AG04449 (cell line): ENCODE measurements at regions not wholly inside any gene's neighbourhood (a gene's known extent, or its start where the extent isn't known, plus 50 kb on each side); places are given as distances from the start of the nearest gene placed in this dataset.

ENCODE experiments used
- CTCF ChIA-PET: fragments of 350-600 bp; formaldehyde crosslinking; extraction: SDS; loops from one replicate; lab custom pipeline; 2021; ENCODE audit warnings: antibody characterized with exemption; lab: Yijun Ruan, JAX
- POLR2A ChIA-PET: fragments of 400-600, 350-600 bp; formaldehyde crosslinking; extraction: SDS; loops from one replicate; lab custom pipeline; 2020; ENCODE audit warnings: antibody characterized with exemption, inconsistent platforms; lab: Yijun Ruan, JAX
- DNase-seq: peaks from one replicate; pipeline ENCODE4 v3.0.0-alpha.2; 2010; ENCODE audit warnings: low read depth, low spot score
- H3K4me3 ChIP-seq: 2 replicates; pipeline ENCODE4 v1.5.1; 2011; ENCODE audit warnings: low read depth, mild to moderate bottlenecking, control low read depth, low read length
- CTCF ChIP-seq: IDR thresholded peaks from one replicate; pipeline ENCODE4 v1.5.1; 2011; ENCODE audit warnings: mild to moderate bottlenecking, moderate library complexity, low read length, control low read depth, inconsistent platforms; ENCODE audit not compliant: insufficient read depth; ENCODE audit errors: missing control alignments

GRCh38 chr10:78434886-78435285 lies 401.2 kb downstream of the RPS24 start:
- ChIA-PET POLR2A (no interaction called here), CTCF (no interaction called here)
- DNase-seq: no peak
- TF ChIP-seq CTCF: no peak
- H3K4me3 ChIP-seq: no peak overlapping the region

GRCh38 chr10:78435484-78436221 lies 402.0 kb downstream of the RPS24 start:
- CTCF ChIA-PET: interaction anchor here (1.0 kb wide), 1 partner anchor 8 kb away, joined by 4 read pairs; no protein-coding TSS in a partner anchor

DNA sequence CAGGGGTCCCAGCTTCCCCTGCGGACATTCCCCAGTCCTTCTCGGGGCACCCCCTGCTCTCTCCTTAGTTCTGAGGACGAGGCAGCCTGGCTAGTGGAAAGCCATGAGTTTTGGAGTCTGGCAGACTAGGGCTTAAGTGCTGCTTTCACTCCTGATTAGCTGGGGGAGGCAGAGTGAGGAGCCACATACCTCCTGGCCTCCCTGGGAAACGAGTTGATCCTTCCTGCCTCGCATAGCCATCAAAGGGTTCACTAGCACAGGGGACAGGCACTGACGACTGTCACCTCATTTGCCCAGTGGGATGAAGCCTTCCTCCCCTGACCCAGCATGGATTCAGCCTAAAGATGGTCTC lies 402.5 kb downstream of the RPS24 start:
- ChIA-PET POLR2A (no interaction called here), CTCF (interaction anchor here (1.0 kb wide), 2 partner anchors 9 to 39 kb away, joined by 3 to 4 read pairs; no protein-coding TSS in a partner anchor)
- TF ChIP-seq CTCF: no peak
- H3K4me3 ChIP-seq: no peak overlapping the region
- DNase-seq: no peak

More at GRCh38 chr10:78435484-78436221, 402.0 kb downstream of the RPS24 start:
- no peak for TF ChIP-seq CTCF
- POLR2A ChIA-PET: no interaction called here
- no peak overlapping the region for H3K4me3 ChIP-seq
- no peak for DNase-seq

GRCh38 chr10:78436706-78437406 lies 403.2 kb downstream of the RPS24 start:
- TF ChIP-seq CTCF: no peak
- ChIA-PET CTCF (interaction anchor here (1.0 to 1.4 kb wide), 2 partner anchors 13 to 40 kb away, joined by 3 to 4 read pairs; no protein-coding TSS in a partner anchor), POLR2A (interaction anchor here (0.7 kb wide), 1 partner anchor 75 kb away, joined by 3 read pairs; no protein-coding TSS in a partner anchor)
- DNase-seq: no peak
- no peak overlapping the region for H3K4me3 ChIP-seq

GRCh38 chr10:78437407-78437768 lies 403.7 kb downstream of the RPS24 start:
- H3K4me3 ChIP-seq: no peak overlapping the region
- TF ChIP-seq CTCF: no peak
- ChIA-PET POLR2A (interaction anchor here (0.7 kb wide), 1 partner anchor 75 kb away, joined by 3 read pairs; no protein-coding TSS in a partner anchor), CTCF (interaction anchor here (1.2 to 1.4 kb wide), 2 partner anchors 8 to 13 kb away, joined by 4 read pairs; no protein-coding TSS in a partner anchor)
- DNase-seq: no peak
